HK-2 (cell line): ENCODE measurements at regions not wholly inside any gene's neighbourhood (a gene's known extent, or its start where the extent isn't known, plus 50 kb on each side); places are given as distances from the start of the nearest gene placed in this dataset.

Source experiments
- DNase-seq: peaks from one replicate; pipeline ENCODE4 v3.0.0-alpha.2; 2018; ENCODE audit not compliant: unreplicated experiment

GRCh38 chr20:52267418-52267817 lies 75.8 kb upstream of the ZFP64 start:
- no peak for DNase-seq

GRCh38 chr20:52263757-52264156 lies 72.2 kb upstream of the ZFP64 start:
- no peak for DNase-seq

- DNase-seq: no peak
Observed at GRCh38 chr20:52261792-52262191, 70.2 kb upstream of the ZFP64 start.

- DNase-seq: no peak
Observed at GRCh38 chr20:52259295-52259694, 67.7 kb upstream of the ZFP64 start.

GRCh38 chr20:52256454-52256853 lies 64.9 kb upstream of the ZFP64 start:
- no peak for DNase-seq

- no peak for DNase-seq
Observed at GRCh38 chr20:52252664-52253063, 61.1 kb upstream of the ZFP64 start.

- no peak for DNase-seq
Observed at GRCh38 chr20:52251827-52252226, 60.2 kb upstream of the ZFP64 start.

GRCh38 chr20:52251136-52251700 lies 59.6 kb upstream of the ZFP64 start:
- DNase-seq: no peak

GRCh38 chr20:52247548-52247947 lies 56.0 kb upstream of the ZFP64 start:
- DNase-seq: no peak

GRCh38 chr20:52246366-52246765 lies 54.8 kb upstream of the ZFP64 start:
- DNase-seq: no peak

GRCh38 chr20:52244702-52245101 lies 53.1 kb upstream of the ZFP64 start:
- no peak for DNase-seq

GRCh38 chr20:52242237-52243230 lies 51.0 kb upstream of the ZFP64 start:
- DNase-seq: no peak
